Endothelial cell of umbilical vein (primary cell): ENCODE measurements at regions not wholly inside any gene's neighbourhood (a gene's known extent, or its start where the extent isn't known, plus 50 kb on each side); places are given as distances from the start of the nearest gene placed in this dataset.

Experiments
- CTCF ChIP-seq, 2 donors: IDR thresholded peaks; 1 replicate in 1 of 2; 2 replicates in 1 of 2; pipeline ENCODE4 v1.5.1; 2011; ENCODE audit warnings: low read length in 2 of 2, mild to moderate bottlenecking in 2 of 2, moderate library complexity in 2 of 2, control low read depth in 1 of 2, inconsistent platforms in 1 of 2, low read depth in 1 of 2; ENCODE audit not compliant: insufficient read depth in 1 of 2; ENCODE audit errors: extremely low read depth in 1 of 2
- EZH2 ChIP-seq: IDR thresholded peaks from 2 replicates; pipeline ENCODE4 v1.6.1; 2012; ENCODE audit warnings: borderline replicate concordance, low read depth, mild to moderate bottlenecking, moderate library complexity, low read length, inconsistent platforms; ENCODE audit not compliant: severe bottlenecking
- POLR2A ChIP-seq: IDR thresholded peaks from 2 replicates; pipeline ENCODE4 v1.6.1; 2012; ENCODE audit warnings: low read depth, mild to moderate bottlenecking, control low read depth, low read length
- POLR2AphosphoS5 ChIP-seq: IDR thresholded peaks from 2 replicates; pipeline ENCODE4 v1.6.1; 2012; ENCODE audit warnings: low read depth, mild to moderate bottlenecking, control low read depth, low read length, moderate library complexity; ENCODE audit not compliant: insufficient read depth
- TF ChIP-seq, protein P1 (sequence below): IDR thresholded peaks from 2 replicates; pipeline ENCODE4 v1.6.1; 2011; ENCODE audit not compliant: insufficient read depth, insufficient read length

DNA sequence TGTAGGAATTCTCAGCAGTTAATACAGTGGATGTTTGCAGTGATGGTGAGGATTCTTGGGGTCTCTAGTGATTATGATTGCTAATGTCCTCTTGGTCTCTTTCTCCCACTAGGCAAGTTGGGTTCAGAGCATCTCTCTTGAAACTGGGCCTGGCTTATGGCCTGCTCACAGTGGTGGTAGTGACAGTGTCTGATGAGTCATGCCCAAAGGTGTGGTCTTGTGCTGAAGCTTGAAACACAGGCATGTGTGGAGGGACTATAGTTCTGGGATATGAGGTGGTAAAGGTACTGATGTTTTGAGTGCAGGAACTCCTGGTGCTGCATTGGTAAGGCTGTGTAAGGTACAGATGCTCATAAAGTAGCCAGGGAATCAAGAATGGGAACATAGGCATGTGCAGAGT lies 231.1 kb downstream of the FAM170A start:
- TF ChIP-seq, protein P1, sequence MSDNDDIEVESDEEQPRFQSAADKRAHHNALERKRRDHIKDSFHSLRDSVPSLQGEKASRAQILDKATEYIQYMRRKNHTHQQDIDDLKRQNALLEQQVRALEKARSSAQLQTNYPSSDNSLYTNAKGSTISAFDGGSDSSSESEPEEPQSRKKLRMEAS = no peak
- TF ChIP-seq CTCF (IDR thresholded peaks at IDR 0.05; ENCODE audit: extremely low read depth in 1 of 2, insufficient read depth in 1 of 2, low read depth in 1 of 2, low read length in 2 of 2) (no peak), POLR2A (no peak), POLR2AphosphoS5 (no peak), EZH2 (no peak)
